ENCODE measurements at regions not wholly inside any gene's neighbourhood (a gene's known extent, or its start where the extent isn't known, plus 50 kb on each side); places are given as distances from the start of the nearest gene placed in this dataset.

DNA sequence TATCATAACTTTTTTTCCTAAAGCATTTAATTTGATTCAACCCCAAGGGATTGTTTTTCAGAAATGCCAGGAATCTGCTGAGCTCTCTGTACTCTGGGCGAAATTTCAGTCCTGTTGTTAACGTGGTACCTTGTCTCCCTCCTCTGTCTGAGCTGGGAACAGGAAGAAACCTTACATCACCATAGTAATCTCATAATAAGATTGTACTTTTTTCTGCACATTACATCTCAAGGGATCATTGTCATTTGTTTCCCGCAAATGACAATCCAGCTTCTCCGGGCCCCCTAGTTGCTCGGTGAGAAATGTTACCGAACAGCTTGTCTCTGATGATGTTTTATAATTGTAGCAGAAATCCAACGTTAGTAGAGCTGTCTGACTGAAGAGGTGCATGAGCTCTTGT, 152.7 kb upstream of the ERCC4 start:
- DNase-seq = no peak

DNA sequence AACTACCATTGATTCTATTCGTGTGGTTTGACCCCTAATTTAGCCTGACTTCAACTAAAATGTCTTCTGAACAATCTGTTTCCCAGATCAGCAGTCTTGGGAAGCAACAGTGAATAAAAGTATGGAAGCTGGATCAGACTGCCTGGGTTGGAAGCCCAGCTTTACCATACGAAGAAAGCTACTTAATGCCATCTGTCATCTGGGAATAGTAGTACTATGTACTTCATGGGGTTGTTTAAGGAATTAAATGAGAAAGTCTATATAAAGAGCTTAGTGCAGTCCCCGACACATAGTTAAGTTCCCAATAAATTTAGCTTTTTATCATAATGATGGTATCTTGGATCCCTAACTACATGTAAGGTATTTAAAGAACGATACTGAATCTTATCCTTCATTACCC, 151.5 kb upstream of the ERCC4 start:
- no peak for DNase-seq

DNA sequence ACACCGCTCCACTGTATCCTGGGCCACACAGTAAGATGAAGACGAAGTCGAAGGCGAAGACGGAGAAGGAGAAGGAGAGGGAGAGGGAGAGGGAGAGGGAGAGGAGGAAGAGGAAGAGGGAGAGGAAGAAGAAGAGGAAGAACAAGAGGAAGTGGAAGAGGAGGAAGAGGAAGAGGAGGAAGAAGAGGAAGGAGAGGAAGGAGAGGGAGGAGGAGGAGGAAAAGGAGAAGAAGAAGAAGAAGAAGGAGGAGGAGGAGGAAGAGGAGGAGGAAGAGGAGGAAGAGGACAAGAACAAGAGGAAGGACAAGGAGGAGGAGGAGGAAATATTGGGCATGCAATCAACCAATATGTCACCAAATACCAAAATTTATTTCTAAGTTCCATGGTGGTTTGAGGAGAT, 149.5 kb upstream of the ERCC4 start:
- DNase-seq = no peak

DNA sequence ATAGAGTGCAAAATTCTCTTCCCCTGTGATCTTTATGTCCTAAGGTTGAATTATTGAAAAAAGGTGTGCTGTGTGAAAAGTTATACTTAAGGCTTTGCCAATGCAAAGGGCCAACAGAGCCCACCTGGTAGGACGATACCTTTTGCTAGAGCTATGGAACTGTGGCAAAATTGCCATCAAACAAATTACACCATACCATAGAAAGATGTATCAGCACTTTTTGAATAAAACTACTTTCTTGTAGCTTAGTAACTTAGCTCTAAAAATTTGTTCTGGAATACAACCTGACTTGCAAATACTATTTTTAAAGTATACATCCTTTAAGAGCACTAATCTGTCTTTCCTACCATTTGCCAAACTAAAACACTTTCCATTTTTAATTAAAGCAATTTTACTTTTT, 147.2 kb upstream of the ERCC4 start:
- DNase-seq = no peak

DNA sequence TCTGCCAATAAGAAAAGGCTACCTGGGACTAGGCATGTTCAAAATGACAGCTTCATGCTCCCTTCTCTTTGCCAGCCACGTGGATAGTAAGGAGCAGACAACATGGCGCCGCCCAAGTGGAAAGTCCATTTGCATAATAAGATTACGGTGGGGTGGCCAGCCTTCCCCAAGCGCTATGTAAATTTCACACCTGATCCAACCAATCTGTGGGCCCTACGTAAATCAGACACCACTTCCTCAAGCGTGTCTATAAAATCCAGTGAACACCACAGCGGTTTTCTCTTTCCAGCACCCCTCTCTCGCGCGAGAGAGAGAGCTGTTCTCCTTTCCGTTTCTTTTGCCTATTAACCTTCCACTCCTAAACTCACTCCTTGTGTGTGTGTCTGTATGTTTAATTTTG, 140.3 kb upstream of the ERCC4 start:
- peak; percentile 93 for DNase-seq

DNA sequence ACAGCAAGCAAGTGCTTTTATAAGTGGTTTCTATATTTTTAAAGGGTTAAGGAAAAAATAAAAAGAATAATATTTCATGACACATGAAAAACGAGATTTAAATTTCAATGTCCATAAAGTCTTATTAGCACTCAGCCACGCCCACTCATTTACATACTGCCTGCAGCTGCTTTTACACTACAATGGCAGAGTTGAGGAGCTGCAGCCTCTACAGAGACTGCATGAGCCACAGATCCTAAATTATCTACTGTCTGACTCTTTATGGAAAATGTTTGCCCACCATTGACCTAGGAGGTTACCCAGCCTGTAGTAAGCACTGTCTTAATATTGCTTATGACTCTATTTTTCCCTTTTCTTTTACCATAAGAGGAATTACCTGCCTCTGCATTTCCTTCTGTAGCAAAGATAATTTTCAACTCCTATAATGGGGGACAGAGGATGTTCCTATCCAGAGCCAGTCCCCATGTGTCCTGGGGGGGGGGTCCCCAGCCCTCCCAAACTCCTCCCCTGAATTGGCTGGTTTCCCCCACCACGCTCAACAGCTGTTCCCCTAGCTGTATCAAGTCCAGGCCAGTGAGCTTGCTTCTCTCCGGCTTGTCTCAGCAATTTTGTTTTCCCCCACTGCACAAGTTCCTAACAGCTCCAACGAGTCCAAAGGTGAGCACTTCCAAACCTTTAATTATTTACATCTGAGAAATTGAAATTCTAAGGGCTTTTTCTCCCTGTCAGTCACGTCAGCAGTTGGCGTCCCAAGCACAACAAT, 139.4 kb upstream of the ERCC4 start:
- DNase-seq = peak; percentile 70

DNA sequence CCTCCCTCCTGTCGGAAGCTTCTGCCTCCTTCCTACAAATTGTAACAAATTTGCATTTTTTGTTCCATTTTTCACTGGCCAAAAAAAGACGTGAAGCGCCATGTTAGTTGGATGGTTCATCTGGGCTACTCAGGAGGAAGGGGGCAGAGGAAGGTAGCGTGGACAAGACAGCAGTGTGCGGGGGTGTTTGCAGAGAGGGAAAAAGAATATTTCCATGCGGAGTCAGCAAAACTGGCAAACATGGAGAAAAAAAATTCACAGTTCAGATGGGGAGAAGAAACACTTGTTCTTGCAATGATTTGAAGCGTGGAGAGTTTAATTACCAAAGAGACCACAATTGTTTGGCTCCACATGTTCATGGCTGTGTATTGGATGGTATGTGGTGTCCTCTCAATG, 138.8 kb upstream of the ERCC4 start:
- no peak for DNase-seq

DNA sequence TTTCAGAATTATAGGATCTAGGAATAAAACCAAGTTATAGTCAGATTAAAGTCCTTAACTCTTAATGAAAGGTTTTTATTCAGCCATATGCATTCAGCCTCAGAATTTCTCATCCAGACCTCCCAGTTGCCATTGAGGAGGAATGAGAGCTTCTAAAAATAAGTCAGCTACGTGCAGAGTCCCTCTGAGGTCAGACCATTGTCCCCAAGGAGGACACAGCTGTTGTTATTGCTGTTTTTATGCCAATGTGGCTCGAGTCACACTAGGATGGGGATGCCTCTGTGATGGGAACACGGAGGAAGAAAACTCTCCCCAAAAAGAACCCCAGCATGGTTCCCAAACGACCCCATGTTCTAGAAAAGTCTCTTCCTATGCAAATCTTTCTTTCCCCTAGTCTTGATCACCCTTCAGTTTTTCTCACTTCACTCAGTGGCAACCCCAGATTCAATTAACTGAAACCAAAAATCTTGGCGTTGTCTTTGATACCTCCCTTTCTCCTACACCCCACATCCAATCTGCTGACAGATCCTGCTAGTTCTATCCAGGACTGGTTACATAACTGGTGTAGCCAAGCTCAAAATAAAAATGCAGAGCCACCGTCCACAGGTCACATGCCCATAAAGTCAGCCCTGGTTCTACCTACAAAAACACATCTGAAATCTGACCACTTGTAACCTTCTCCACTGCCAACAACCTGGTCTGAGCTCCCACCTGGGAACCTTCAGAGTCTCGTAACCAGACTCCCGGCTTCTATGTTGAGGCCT, 138.2 kb upstream of the ERCC4 start:
- no peak for DNase-seq

DNA sequence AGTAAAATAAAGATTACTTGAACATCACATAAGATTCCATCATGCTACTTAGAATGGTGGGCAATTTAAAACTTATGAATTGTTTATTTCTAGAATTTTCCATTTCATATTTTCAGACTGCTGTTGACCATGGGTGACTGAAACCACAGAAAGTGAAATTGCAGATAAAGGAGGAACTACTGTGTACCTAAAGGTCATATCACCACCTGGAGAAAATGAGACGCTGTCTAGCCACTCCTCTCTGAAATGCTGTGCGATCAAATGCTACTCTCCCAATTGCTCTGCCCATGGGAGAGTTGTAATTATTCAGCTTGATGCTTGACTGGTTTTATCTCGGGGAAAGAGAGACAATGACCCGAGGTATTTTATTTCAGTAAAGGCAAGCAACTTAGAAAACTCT, 128.9 kb upstream of the ERCC4 start:
- DNase-seq = no peak

DNA sequence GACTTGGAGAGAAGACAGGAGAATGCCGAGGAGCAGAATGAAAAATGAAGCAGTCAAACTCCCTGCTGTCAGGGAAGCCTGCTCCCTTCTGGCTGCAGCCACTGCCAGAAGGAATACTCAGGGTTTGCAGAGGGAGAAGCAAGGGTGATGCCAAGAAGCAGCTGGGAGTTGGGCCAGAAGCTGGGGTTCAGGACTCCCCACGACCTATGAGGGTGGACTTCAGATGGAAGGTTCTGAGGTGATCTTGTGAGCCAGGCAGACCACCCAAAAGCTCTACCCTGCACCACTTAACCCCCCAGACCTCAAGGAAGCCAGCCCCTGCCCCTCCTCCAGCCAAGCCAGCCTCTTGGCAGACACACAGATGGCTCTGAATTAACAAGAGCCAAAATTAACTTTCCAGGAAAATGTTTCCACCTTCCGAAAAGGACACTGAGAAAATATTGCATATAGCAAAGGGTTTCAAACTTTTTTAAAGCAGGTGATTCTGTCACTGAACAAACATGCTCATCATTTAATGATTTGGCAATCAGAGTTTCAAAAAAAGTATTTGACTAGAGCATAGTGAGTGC, 126.0 kb upstream of the ERCC4 start:
- no peak for DNase-seq

DNA sequence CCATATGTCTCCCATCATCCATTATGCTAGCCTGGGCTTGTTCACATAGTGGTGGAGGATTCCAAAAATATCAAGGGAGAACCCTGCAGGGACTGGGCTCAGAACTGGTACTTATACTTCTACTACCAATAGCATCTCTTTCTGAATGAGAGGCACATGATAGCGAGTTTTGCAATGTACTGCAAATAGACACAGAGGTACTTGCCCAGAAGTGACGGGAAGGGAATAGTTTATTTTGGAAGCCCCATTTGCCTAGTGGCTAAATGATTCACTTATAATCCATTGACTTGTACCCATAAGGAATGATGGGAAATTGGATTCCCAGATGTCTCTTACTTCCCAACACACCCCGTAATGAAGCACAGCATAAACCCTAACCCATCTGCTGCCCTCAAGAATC, 124.8 kb upstream of the ERCC4 start:
- no peak for DNase-seq

DNA sequence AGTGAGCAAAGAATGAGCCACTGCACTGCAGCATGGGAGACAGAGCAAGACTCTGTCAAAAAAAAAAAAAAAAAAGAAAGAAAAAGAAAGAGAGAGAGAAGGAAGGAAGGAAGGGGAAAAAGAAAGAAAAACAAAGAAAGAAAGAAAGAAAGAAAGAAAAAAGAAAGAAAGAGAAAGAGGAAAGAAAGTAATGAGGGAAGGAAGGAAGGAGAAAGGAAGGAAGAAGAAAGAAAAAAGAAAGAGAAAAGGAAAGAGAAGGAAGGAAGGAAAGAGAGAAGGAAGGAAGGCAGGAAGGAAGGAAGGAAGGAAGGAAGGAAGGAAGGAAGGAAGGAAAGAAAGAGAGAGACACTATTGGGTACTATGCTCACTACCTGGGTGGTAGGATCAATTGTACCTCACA, 122.2 kb upstream of the ERCC4 start:
- no peak for DNase-seq

DNA sequence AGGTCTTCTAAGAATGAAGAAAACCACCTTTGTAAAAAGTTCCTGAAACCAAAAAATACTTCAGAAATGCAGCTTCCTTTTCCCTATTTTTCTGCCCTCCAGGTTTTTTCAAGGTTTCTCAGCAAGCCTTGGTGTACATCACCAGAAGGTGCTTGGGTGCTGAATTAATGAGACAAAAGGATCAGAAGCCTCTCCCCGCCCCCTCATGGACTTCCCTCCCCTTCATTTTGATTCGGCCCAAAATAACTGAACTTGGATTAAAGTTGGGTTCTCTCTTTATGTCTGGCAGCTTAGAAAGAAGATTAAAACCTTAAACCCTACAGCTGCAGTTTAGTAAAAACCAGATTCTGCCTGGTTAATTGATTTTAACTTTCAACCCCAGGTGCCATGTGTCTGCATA, 121.7 kb upstream of the ERCC4 start:
- DNase-seq = no peak

DNA sequence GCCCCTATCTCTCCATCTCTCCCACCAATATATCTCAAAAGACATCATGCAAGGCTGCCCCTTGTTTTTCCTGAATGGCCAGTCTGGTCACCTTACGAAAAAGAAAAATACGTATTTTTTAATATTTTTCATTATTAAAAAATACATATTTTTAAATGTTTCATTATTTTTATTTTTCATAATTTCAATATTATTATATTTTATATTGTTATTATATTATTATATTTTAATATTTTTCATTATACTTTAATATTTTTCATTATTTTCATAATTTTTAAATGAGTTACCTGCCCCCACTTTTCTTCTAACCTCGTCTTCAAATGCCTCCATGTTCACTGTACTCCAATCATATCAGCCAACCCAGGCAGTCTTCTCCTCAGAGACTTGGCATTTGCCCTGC, 116.0 kb upstream of the ERCC4 start:
- no peak for DNase-seq

DNA sequence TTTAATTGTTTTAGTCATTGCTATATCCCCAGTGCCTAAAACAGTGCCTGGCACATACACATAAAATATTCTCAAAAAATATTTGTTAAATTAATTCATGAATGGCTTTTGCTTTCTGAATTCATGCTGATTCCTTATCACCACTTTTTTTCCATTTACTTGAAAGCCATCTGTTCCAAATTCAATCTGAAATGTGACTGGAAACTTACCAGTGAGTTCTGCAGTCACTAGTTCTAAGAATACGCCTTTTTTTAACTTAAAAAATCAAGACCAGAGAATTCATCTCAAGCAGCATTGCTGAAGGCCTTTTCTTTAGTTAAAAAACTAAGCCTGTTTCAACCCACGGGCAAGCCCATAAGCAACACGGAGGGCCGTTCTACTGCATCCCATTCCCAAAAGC, 114.0 kb upstream of the ERCC4 start:
- DNase-seq = no peak

DNA sequence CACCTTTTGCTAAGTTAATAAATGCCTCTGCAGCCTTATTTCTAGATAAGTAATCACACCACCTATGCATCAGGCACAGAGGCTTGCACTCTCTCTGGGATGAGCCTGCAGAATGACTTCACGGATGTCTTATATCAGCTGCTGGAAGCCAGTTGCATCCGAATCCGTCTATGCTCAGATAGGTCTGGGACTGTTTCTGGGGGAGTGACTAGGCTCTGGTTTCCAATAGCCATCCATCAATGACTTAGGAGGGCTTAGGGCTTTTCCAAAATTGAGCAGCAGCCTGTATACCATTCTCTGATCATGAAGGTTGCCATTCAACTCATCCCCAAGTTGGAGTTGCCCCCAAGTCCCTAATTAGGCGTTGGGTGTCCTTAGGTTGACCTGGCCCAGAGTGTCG, 113.3 kb upstream of the ERCC4 start:
- no peak for DNase-seq

DNA sequence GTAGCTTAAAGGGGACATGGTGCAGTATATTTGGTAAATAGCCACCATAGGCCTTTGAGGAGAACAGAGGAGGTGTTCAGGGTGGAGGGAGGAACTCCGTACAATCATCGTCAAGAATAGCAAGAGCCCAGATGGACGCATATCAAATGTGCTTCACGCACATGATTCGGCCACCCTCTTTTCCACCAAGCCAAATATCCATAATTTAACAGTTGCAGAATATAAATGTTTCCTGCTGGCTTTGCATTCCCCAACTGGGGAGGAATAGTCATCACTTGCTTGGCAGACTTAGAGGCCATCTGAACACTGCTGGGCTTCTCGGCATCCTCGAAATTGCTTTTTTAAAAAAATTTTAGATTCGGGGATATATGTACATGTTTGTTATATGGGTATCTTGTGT, 111.9 kb upstream of the ERCC4 start:
- no peak for DNase-seq

DNA sequence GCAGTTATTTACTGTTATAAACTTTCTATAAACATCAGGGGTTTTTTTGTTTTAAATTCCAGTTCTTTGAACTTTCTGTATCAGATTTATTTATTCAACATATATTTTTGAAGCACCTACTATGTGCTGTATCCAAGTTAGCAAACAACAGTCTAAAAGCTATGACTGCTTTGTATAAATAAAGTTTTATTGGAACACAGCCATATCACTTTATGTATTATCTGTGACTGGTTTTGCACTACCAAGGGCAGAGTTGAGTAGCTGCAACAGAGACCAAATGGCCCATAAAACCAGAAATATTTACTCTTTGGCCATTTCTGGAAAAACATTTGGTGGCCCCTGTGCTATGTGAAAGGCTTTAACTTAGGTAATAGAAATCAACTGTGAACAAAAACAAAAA, 110.2 kb upstream of the ERCC4 start:
- DNase-seq = no peak

DNA sequence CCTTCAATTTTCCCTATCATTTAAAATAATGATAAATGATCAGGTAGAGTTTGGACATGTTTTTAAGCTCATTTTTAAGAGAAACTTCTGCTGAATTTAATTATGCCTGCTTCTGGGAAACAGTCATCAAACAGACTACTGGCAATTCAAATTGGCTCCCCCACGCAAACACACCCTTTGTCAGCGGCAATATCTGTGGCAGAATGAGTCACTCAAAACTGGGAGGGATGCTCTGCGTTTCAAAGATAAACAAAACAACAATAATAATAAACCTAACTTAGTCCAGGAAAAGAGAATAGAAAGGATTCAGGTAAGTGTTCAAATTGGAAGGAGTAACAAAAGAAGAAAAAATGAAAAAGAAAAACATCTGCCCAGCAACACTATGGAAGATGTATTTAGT, 108.1 kb upstream of the ERCC4 start:
- DNase-seq = peak; percentile 67

DNA sequence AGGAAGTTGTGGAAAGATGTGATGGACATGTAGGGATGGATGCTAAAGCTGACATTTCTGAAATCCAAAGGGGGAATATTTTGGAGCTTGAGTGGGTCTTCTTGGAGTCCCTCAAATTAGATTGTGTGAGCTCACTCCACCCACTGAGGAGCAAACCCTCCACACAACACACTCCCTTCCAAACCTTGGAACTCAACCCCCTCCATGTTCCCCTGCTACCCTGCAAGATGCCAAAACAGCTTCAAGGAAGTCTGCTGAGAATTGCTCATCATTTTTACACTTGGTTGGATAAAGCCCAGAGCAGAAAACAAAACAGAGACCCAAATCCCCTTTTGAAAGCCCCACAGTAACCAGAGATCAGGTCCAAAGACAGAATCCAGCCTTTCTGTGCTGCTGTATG, 103.3 kb upstream of the ERCC4 start:
- DNase-seq = no peak

DNA sequence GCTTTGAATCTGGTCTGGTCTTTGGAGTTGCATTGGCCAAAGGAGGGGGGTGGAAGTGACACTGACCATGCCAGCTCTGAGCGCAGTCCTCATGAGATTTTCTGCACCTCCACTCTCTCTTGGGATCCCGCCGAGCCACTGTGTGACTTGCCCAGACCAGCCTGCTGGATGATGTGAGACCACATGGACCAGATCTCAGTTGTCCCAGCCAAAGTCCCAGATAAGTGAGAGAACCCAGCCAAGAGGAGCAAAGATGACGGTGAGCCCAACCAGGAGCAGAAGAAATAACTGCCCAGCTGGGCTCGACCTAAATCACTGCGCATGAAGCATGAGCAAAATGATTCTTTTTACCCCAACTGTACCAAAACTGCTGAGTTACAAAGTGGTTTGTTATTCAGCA, 96.5 kb upstream of the ERCC4 start:
- DNase-seq = no peak

DNA sequence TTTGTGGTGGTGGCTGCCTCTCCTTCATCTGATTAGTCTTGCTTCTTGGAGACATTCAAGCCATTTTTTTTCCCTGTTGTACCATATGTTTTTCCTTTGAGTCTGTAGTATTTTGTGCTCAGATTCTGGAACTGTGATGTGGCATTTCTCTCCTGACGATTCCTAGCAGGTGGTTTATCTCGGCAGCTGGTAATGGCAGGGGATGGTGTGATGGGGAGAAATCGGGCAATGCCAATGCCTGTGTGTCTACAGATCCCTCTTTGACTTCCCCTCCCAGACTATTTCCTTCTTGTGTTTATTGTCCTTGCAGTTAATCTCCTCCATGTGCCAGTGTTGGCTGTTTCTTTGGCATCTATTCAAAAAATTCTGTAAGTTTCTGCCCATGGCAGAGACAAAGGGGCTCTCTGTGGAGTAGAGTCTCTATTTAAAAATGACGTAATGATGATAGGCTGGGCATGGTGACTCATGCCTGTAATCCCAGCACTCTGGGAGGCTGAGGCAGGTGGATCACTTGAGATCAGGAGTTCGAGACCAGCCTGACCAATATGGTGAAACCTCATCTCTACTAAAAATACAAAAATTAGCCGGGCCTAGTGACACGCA, 90.2 kb upstream of the ERCC4 start:
- peak; percentile 53 for DNase-seq

DNA sequence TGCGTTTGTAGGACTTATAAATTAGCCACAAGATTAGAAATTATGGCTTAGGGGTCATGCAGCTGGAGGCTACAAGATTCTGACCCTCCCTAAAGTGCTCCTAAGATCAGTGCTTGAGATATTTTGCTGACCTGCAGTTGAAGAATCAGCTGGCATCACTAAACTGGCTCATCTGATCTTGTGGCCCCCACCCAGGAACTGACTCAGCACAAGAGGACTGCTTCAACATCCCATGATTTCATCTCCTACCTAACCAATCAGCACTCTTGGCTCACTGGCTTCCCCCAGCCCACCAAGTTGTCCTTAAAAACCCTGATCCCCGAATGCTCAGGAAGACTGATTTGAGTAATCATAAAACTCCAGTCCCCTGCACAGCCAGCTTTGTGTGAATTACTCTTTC, 86.4 kb upstream of the ERCC4 start:
- no peak for DNase-seq

DNA sequence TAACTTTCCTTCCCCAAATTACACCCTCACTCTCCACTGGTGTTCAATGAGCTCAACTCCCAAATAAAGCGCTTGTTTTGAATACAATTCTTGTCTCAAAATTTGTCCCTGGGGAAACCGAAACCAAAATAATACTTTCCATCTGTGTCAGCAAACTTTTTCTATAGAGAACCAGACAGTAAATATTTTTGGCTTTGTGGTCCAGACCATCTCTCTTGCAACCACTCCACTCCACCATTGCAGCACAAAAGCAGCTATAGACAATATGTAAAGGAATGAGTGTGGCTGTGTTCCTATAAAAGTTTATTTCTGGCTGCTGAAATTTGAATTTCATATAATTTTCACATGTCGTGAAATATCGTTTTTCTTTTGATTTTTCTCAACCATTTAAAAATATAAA, 84.6 kb upstream of the ERCC4 start:
- no peak for DNase-seq
